ENCODE measurements at regions not wholly inside any gene's neighbourhood (a gene's known extent, or its start where the extent isn't known, plus 50 kb on each side); places are given as distances from the start of the nearest gene placed in this dataset.

- Histone ChIP-seq H4K91ac (ENCODE audit: low read depth, low read length, poor library complexity) (no peak overlapping the region), H3K18ac (ENCODE audit: low read length) (no peak overlapping the region), H2AK5ac (ENCODE audit: low read depth, low read length) (no peak overlapping the region), H3K4me2 (ENCODE audit: insufficient read depth, low read length, poor library complexity, severe bottlenecking) (no peak overlapping the region), H2BK15ac (ENCODE audit: low read length) (no peak overlapping the region), H2BK120ac (ENCODE audit: low read depth, low read length) (no peak overlapping the region), H3K27me3 (ENCODE audit: control insufficient read depth in 3 of 3, insufficient read depth in 3 of 3, low read depth in 1 of 3, low read length in 3 of 3) (no peaks in the 10 kb centered on the region), H2BK5ac (ENCODE audit: low read length) (no peak overlapping the region), H2AFZ (ENCODE audit: low read length) (no peak overlapping the region), H3K14ac (ENCODE audit: low read length) (no peak overlapping the region), H3K4ac (ENCODE audit: low read length) (no peak overlapping the region), H3K79me1 (ENCODE audit: low read depth, low read length) (no peaks in the 10 kb centered on the region), H3K27ac (replicated peaks; ENCODE audit: low read length) (no peak overlapping the region), H3K9ac (ENCODE audit: low read depth, low read length, poor library complexity) (no peak overlapping the region), H2BK12ac (ENCODE audit: low read length) (no peak overlapping the region), H3K9me3 (replicated peaks in 1 of 2; ENCODE audit: control insufficient read depth in 2 of 2, insufficient read depth in 1 of 2, low read depth in 1 of 2, low read length in 2 of 2) (peaks cover 0 to under 1% of the 10 kb centered on the region in 2 donors), H4K8ac (ENCODE audit: low read depth, low read length) (no peak overlapping the region), H3K4me3 (ENCODE audit: low read length in 2 of 2) (no peak overlapping the region), H3K36me3 (replicated peaks in 1 of 2; ENCODE audit: control insufficient read depth in 2 of 2, insufficient read depth in 2 of 2, low read length in 2 of 2) (no peaks in the 10 kb centered on the region), H3K4me1 (ENCODE audit: control insufficient read depth in 2 of 2, insufficient read depth in 1 of 2, low read depth in 1 of 2, low read length in 2 of 2) (no peaks in the 10 kb centered on the region), H3K23ac (ENCODE audit: low read depth, low read length, poor library complexity) (no peak overlapping the region)
- WGBS, 2 donors (ENCODE audit: extremely low coverage in 2 of 2, insufficient read length in 2 of 2, insufficient replicate concordance in 1 of 2) = no CpG with 5 or more reads among the region's 7 CpGs
- DNase-seq (ENCODE audit: low spot score) = no peak
Observed at GRCh38 chr1:233734456-233734855, 120.5 kb downstream of the KCNK1 start.

- H3K4me2 ChIP-seq (ENCODE audit: insufficient read depth, low read length, poor library complexity, severe bottlenecking) = no peak overlapping the region
- H3K27ac ChIP-seq (replicated peaks; ENCODE audit: low read length) = no peak overlapping the region
- H4K8ac ChIP-seq (ENCODE audit: low read depth, low read length) = no peak overlapping the region
- no peak overlapping the region for H2BK12ac ChIP-seq (ENCODE audit: low read length)
- no peaks in the 10 kb centered on the region for H3K27me3 ChIP-seq (ENCODE audit: control insufficient read depth in 3 of 3, insufficient read depth in 3 of 3, low read depth in 1 of 3, low read length in 3 of 3)
- no peak overlapping the region for H3K9ac ChIP-seq (ENCODE audit: low read depth, low read length, poor library complexity)
- no peaks in the 10 kb centered on the region for H3K79me1 ChIP-seq (ENCODE audit: low read depth, low read length)
- no peak overlapping the region for H2BK5ac ChIP-seq (ENCODE audit: low read length)
- H2BK120ac ChIP-seq (ENCODE audit: low read depth, low read length) = no peak overlapping the region
- H4K91ac ChIP-seq (ENCODE audit: low read depth, low read length, poor library complexity) = no peak overlapping the region
- H3K9me3 ChIP-seq (replicated peaks in 1 of 2; ENCODE audit: control insufficient read depth in 2 of 2, insufficient read depth in 1 of 2, low read depth in 1 of 2, low read length in 2 of 2) = peaks cover 0 to 3% of the 10 kb centered on the region in 2 donors
- H3K23ac ChIP-seq (ENCODE audit: low read depth, low read length, poor library complexity) = no peak overlapping the region
- no peak overlapping the region for H3K4ac ChIP-seq (ENCODE audit: low read length)
- no peak overlapping the region for H3K14ac ChIP-seq (ENCODE audit: low read length)
- no peak overlapping the region for H2BK15ac ChIP-seq (ENCODE audit: low read length)
- H2AK5ac ChIP-seq (ENCODE audit: low read depth, low read length) = no peak overlapping the region
- no peak overlapping the region for H3K4me3 ChIP-seq (ENCODE audit: low read length in 2 of 2)
- no peaks in the 10 kb centered on the region for H3K4me1 ChIP-seq (ENCODE audit: control insufficient read depth in 2 of 2, insufficient read depth in 1 of 2, low read depth in 1 of 2, low read length in 2 of 2)
- H2AFZ ChIP-seq (ENCODE audit: low read length) = no peak overlapping the region
- H3K18ac ChIP-seq (ENCODE audit: low read length) = no peak overlapping the region
- DNase-seq (ENCODE audit: low spot score) = no peak
- no CpG with 5 or more reads among the region's 1 CpG for WGBS, 2 donors (ENCODE audit: extremely low coverage in 2 of 2, insufficient read length in 2 of 2, insufficient replicate concordance in 1 of 2)
- no peaks in the 10 kb centered on the region for H3K36me3 ChIP-seq (replicated peaks in 1 of 2; ENCODE audit: control insufficient read depth in 2 of 2, insufficient read depth in 2 of 2, low read length in 2 of 2)
Observed at GRCh38 chr1:233735331-233735730, 121.4 kb downstream of the KCNK1 start.

GRCh38 chr1:233735847-233736246 lies 121.9 kb downstream of the KCNK1 start:
- WGBS, 2 donors (ENCODE audit: extremely low coverage in 2 of 2, insufficient read length in 2 of 2, insufficient replicate concordance in 1 of 2) = no CpG with 5 or more reads among the region's 3 CpGs
- no peak overlapping the region for H2BK5ac ChIP-seq (ENCODE audit: low read length)

DNA sequence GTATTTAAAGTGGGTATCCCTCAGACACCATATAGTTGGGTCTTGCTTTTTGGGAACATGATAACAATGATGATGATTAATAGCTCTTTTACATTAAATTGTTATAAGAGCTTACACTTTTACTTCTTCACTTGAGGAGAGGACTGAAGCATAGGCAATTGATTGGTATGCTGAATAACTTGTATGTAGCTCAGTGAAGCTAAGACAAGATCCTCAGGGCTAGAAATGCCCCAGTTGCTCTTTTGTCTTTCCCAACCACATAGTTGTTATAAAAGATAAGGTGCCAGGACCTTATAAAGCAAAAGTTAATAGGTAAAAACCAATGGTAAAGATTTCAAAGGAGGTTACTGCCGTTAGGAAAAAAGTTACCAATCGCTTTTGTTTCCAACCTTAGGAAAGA lies 123.4 kb downstream of the KCNK1 start:
- Histone ChIP-seq H3K4me1 (ENCODE audit: control insufficient read depth in 2 of 2, insufficient read depth in 1 of 2, low read depth in 1 of 2, low read length in 2 of 2) (no peaks in the 10 kb centered on the region), H3K9me3 (replicated peaks in 1 of 2; ENCODE audit: control insufficient read depth in 2 of 2, insufficient read depth in 1 of 2, low read depth in 1 of 2, low read length in 2 of 2) (peaks cover 0 to 3% of the 10 kb centered on the region in 2 donors), H2BK12ac (ENCODE audit: low read length) (no peak overlapping the region), H2AK5ac (ENCODE audit: low read depth, low read length) (no peak overlapping the region), H3K27me3 (ENCODE audit: control insufficient read depth in 3 of 3, insufficient read depth in 3 of 3, low read depth in 1 of 3, low read length in 3 of 3) (no peaks in the 10 kb centered on the region), H3K4me3 (ENCODE audit: low read length in 2 of 2) (no peak overlapping the region), H3K79me1 (ENCODE audit: low read depth, low read length) (no peaks in the 10 kb centered on the region), H2BK5ac (ENCODE audit: low read length) (no peak overlapping the region), H3K4me2 (ENCODE audit: insufficient read depth, low read length, poor library complexity, severe bottlenecking) (no peak overlapping the region), H3K4ac (ENCODE audit: low read length) (no peak overlapping the region), H4K91ac (ENCODE audit: low read depth, low read length, poor library complexity) (no peak overlapping the region), H3K18ac (ENCODE audit: low read length) (no peak overlapping the region), H4K8ac (ENCODE audit: low read depth, low read length) (no peak overlapping the region), H2BK120ac (ENCODE audit: low read depth, low read length) (no peak overlapping the region), H2BK15ac (ENCODE audit: low read length) (no peak overlapping the region), H3K36me3 (replicated peaks in 1 of 2; ENCODE audit: control insufficient read depth in 2 of 2, insufficient read depth in 2 of 2, low read length in 2 of 2) (no peaks in the 10 kb centered on the region), H3K9ac (ENCODE audit: low read depth, low read length, poor library complexity) (no peak overlapping the region), H3K27ac (replicated peaks; ENCODE audit: low read length) (no peak overlapping the region), H3K14ac (ENCODE audit: low read length) (no peak overlapping the region), H2AFZ (ENCODE audit: low read length) (no peak overlapping the region), H3K23ac (ENCODE audit: low read depth, low read length, poor library complexity) (no peak overlapping the region)
- no peak for DNase-seq (ENCODE audit: low spot score)
- WGBS, 2 donors (ENCODE audit: extremely low coverage in 2 of 2, insufficient read length in 2 of 2, insufficient replicate concordance in 1 of 2) = no CpG with 5 or more reads among the region's 2 CpGs

More at GRCh38 chr1:233735847-233736246, 121.9 kb downstream of the KCNK1 start:
- DNase-seq (ENCODE audit: low spot score) = no peak
- Histone ChIP-seq H3K79me1 (ENCODE audit: low read depth, low read length) (no peaks in the 10 kb centered on the region), H4K91ac (ENCODE audit: low read depth, low read length, poor library complexity) (no peak overlapping the region), H3K9me3 (replicated peaks in 1 of 2; ENCODE audit: control insufficient read depth in 2 of 2, insufficient read depth in 1 of 2, low read depth in 1 of 2, low read length in 2 of 2) (peaks cover 0 to 3% of the 10 kb centered on the region in 2 donors), H4K8ac (ENCODE audit: low read depth, low read length) (no peak overlapping the region), H2BK120ac (ENCODE audit: low read depth, low read length) (no peak overlapping the region), H2AK5ac (ENCODE audit: low read depth, low read length) (no peak overlapping the region), H3K36me3 (replicated peaks in 1 of 2; ENCODE audit: control insufficient read depth in 2 of 2, insufficient read depth in 2 of 2, low read length in 2 of 2) (no peaks in the 10 kb centered on the region), H3K4me1 (ENCODE audit: control insufficient read depth in 2 of 2, insufficient read depth in 1 of 2, low read depth in 1 of 2, low read length in 2 of 2) (no peaks in the 10 kb centered on the region), H3K4ac (ENCODE audit: low read length) (no peak overlapping the region), H3K18ac (ENCODE audit: low read length) (no peak overlapping the region), H3K9ac (ENCODE audit: low read depth, low read length, poor library complexity) (no peak overlapping the region), H2BK15ac (ENCODE audit: low read length) (no peak overlapping the region), H3K14ac (ENCODE audit: low read length) (no peak overlapping the region), H2BK12ac (ENCODE audit: low read length) (no peak overlapping the region), H2AFZ (ENCODE audit: low read length) (no peak overlapping the region), H3K4me3 (ENCODE audit: low read length in 2 of 2) (no peak overlapping the region), H3K23ac (ENCODE audit: low read depth, low read length, poor library complexity) (no peak overlapping the region), H3K4me2 (ENCODE audit: insufficient read depth, low read length, poor library complexity, severe bottlenecking) (no peak overlapping the region), H3K27me3 (ENCODE audit: control insufficient read depth in 3 of 3, insufficient read depth in 3 of 3, low read depth in 1 of 3, low read length in 3 of 3) (no peaks in the 10 kb centered on the region), H3K27ac (replicated peaks; ENCODE audit: low read length) (no peak overlapping the region)
